SU-DHL-6 (cell line): ENCODE measurements at regions not wholly inside any gene's neighbourhood (a gene's known extent, or its start where the extent isn't known, plus 50 kb on each side); places are given as distances from the start of the nearest gene placed in this dataset.

Experiments
- H2AFZ ChIP-seq: fragments of 200-600 bp; sonication (generic); 2 replicates; pipeline ENCODE4 v1.6.1; 2014; ENCODE audit warnings: low read depth, mild to moderate bottlenecking, moderate library complexity, mixed read lengths, antibody characterized with exemption, low read length; ENCODE audit not compliant: severe bottlenecking
- H3F3A ChIP-seq: fragments of 200-600 bp; shearing (Covaris generic); 2 replicates; pipeline ENCODE4 v1.6.0; 2016; ENCODE audit warnings: antibody characterized with exemption, mild to moderate bottlenecking; ENCODE audit not compliant: insufficient read depth
- H3K27ac ChIP-seq: fragments of 200-600 bp; sonication (generic); 2 replicates; pipeline ENCODE4 v1.5.1; 2016; ENCODE audit warnings: low read depth, mild to moderate bottlenecking, low read length, moderate library complexity, mixed read lengths
- H3K27me3 ChIP-seq: fragments of 200-600 bp; sonication (generic), shearing (Covaris generic); 2 replicates; pipeline ENCODE4 v1.6.0; 2014; ENCODE audit warnings: mild to moderate bottlenecking, low read length
- H3K36me3 ChIP-seq: fragments of 200-600 bp; sonication (generic); 2 replicates; pipeline ENCODE4 v1.6.1; 2014; ENCODE audit warnings: mild to moderate bottlenecking, low read length, mixed read lengths
- H3K4me2 ChIP-seq: fragments of 300-600, 200-600 bp; shearing (Covaris generic), sonication (generic); 2 replicates; pipeline ENCODE4 v1.6.0; 2014; ENCODE audit warnings: low read length, low read depth, mild to moderate bottlenecking; ENCODE audit not compliant: poor library complexity, severe bottlenecking
- H3K4me3 ChIP-seq: fragments of 200-600 bp; sonication (generic); 2 replicates; pipeline ENCODE4 v1.5.1; 2014; ENCODE audit warnings: antibody characterized with exemption, low read length, mild to moderate bottlenecking, mixed read lengths; ENCODE audit not compliant: insufficient read depth, poor library complexity, severe bottlenecking
- H3K79me2 ChIP-seq: fragments of 200-600 bp; sonication (generic); 2 replicates; pipeline ENCODE4 v1.6.1; 2014; ENCODE audit warnings: mild to moderate bottlenecking, low read length, moderate library complexity; ENCODE audit not compliant: insufficient read depth
- H3K9ac ChIP-seq: fragments of 200-600 bp; sonication (generic); 2 replicates; pipeline ENCODE4 v1.7.0; 2014; ENCODE audit warnings: mild to moderate bottlenecking, low read length
- H3K9me2 ChIP-seq: fragments of 200-600 bp; sonication (generic); replicated peaks from 2 replicates; pipeline ENCODE4 v1.6.1; 2014; ENCODE audit warnings: low read length; ENCODE audit not compliant: insufficient read depth
- H3K9me3 ChIP-seq: fragments of 200-600 bp; sonication (generic); 2 replicates; pipeline ENCODE4 v1.6.1; 2014; ENCODE audit warnings: low read length, mixed read lengths; ENCODE audit not compliant: insufficient read depth
- H4K20me1 ChIP-seq: fragments of 200-600 bp; sonication (generic); 2 replicates; pipeline ENCODE4 v1.6.1; 2014; ENCODE audit warnings: low read depth, mild to moderate bottlenecking, antibody characterized with exemption, low read length, moderate library complexity, mixed read lengths
- EZH2phosphoT487 ChIP-seq: fragments of 200-600 bp; sonication (generic), shearing (Covaris generic); conservative IDR thresholded peaks from 2 replicates; pipeline ENCODE4 v1.6.1; 2018; ENCODE audit warnings: mild to moderate bottlenecking, antibody characterized with exemption, low read length, moderate library complexity, mixed read lengths
- TF ChIP-seq, protein P1 (sequence below): fragments of 200-600 bp; sonication (generic); IDR thresholded peaks from one replicate; pipeline ENCODE4 v1.5.1; 2017; ENCODE audit warnings: antibody characterized with exemption, mild to moderate bottlenecking, low read length, moderate library complexity; ENCODE audit not compliant: insufficient read depth, poor library complexity, severe bottlenecking

- Histone ChIP-seq H3K27me3 (no peaks in the 10 kb centered on the region), H3F3A (peaks cover 14% of the 10 kb centered on the region), H3K9me2 (no peaks in the 10 kb centered on the region), H2AFZ (no peak overlapping the region), H3K4me2 (no peak overlapping the region), H3K4me3 (no peak overlapping the region), H3K27ac (no peak overlapping the region), H3K36me3 (no peaks in the 10 kb centered on the region), H4K20me1 (peaks cover 9% of the 10 kb centered on the region; the same call in 1 of the 2 replicates), H3K9ac (no peak overlapping the region), H3K79me2 (peaks cover 85% of the 10 kb centered on the region), H3K9me3 (no peaks in the 10 kb centered on the region)
- TF ChIP-seq, protein P1, sequence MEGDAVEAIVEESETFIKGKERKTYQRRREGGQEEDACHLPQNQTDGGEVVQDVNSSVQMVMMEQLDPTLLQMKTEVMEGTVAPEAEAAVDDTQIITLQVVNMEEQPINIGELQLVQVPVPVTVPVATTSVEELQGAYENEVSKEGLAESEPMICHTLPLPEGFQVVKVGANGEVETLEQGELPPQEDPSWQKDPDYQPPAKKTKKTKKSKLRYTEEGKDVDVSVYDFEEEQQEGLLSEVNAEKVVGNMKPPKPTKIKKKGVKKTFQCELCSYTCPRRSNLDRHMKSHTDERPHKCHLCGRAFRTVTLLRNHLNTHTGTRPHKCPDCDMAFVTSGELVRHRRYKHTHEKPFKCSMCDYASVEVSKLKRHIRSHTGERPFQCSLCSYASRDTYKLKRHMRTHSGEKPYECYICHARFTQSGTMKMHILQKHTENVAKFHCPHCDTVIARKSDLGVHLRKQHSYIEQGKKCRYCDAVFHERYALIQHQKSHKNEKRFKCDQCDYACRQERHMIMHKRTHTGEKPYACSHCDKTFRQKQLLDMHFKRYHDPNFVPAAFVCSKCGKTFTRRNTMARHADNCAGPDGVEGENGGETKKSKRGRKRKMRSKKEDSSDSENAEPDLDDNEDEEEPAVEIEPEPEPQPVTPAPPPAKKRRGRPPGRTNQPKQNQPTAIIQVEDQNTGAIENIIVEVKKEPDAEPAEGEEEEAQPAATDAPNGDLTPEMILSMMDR, result no peak
- TF ChIP-seq EZH2phosphoT487, result no peak
Measured at GRCh38 chr3:42035007-42035406, 56.1 kb upstream of the TRAK1 start.

- Histone ChIP-seq H3K79me2 (peaks cover 85% of the 10 kb centered on the region), H3K36me3 (no peaks in the 10 kb centered on the region), H3K27ac (no peak overlapping the region), H3K9ac (no peak overlapping the region), H3K9me3 (no peaks in the 10 kb centered on the region), H2AFZ (no peak overlapping the region), H3K9me2 (no peaks in the 10 kb centered on the region), H3K4me2 (no peak overlapping the region), H3F3A (peaks cover 14% of the 10 kb centered on the region; the same call in 1 of the 2 replicates), H3K27me3 (no peaks in the 10 kb centered on the region), H4K20me1 (peaks cover 9% of the 10 kb centered on the region; the same call in 1 of the 2 replicates), H3K4me3 (no peak overlapping the region)
- TF ChIP-seq EZH2phosphoT487, result no peak
- TF ChIP-seq, protein P1, result no peak
Measured at GRCh38 chr3:42033741-42034140, 57.4 kb upstream of the TRAK1 start.

DNA sequence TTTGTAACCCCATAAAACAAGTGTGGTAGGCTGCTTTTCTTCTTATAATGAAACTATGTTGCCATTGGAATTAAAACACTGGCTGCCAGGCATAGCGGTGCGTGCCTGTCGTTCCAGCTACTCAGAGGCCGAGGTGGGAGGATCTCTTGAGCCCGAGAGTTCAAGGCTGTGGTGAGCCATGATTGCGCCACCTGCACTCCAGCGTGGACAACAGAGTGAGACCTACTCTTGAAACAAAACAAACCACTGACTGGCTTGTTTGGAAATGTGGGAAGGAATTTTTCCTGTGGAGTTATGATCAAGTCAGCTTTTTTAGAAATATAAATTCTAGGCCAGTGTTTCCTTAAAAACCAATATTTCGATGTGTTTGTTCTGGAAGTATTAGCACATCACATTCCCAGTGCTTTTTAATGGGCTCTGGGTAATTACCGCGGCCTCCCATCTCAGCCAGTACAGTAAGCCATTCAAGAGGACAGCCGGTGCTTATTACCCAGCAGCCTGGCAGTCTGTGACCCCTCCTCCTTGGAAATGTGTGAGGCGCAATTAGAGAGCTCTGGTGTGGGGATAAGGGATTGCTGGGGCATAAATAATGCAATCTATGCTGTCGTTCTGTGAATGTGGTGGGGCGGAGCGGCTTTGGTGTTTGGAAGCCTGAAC, 58.3 kb upstream of the TRAK1 start:
- Histone ChIP-seq H3K27ac (no peak overlapping the region), H3K9me3 (no peaks in the 10 kb centered on the region), H3K27me3 (no peaks in the 10 kb centered on the region), H2AFZ (no peak overlapping the region), H3K4me3 (no peak overlapping the region), H4K20me1 (peaks cover 15% of the 10 kb centered on the region; the same call in 1 of the 2 replicates), H3K4me2 (no peak overlapping the region), H3K9me2 (no peaks in the 10 kb centered on the region), H3K79me2 (peaks cover 87% of the 10 kb centered on the region), H3K36me3 (no peaks in the 10 kb centered on the region), H3K9ac (no peak overlapping the region), H3F3A (peaks cover 14% of the 10 kb centered on the region; the same call in 1 of the 2 replicates)
- TF ChIP-seq EZH2phosphoT487, result no peak
- TF ChIP-seq, protein P1, result no peak
